Pancreas (tissue), 10 donors: ENCODE measurements at regions not wholly inside any gene's neighbourhood (a gene's known extent, or its start where the extent isn't known, plus 50 kb on each side); places are given as distances from the start of the nearest gene placed in this dataset.

Source experiments
- ATAC-seq, 4 donors: fragments of 200-7000 bp; cut with Tn5 transposase; one replicate each; pipeline versions ENCODE4 v1.8.0 to v1.9.1; 2020; ENCODE audit warnings: mild to moderate bottlenecking in 4 of 4, moderate library complexity in 4 of 4
- DNase-seq, 6 donors: peaks; one replicate each; pipeline ENCODE4 v3.0.0-alpha.2; 2020
- FAIRE-seq: peaks from 2 replicates; lab custom pipeline; 2012; peaks lifted over from hg19 to GRCh38; lab: Jason Lieb, UNC
- H3K27ac ChIP-seq, 4 donors: fragments of 200-600 bp; sonication (generic); 1 replicate in 3 of 4; 2 replicates in 1 of 4; pipeline versions ENCODE4 v1.5.0 to v1.8.0; 2020
- H3K27me3 ChIP-seq, 4 donors: fragments of 200-600 bp; one replicate each; pipeline ENCODE4 v1.8.0; 2021
- H3K36me3 ChIP-seq, 3 donors: fragments of 200-600 bp; sonication (generic) in 1 of 3; one replicate each; pipeline versions ENCODE4 v1.5.0 to v1.8.0; 2020 to 2021
- H3K4me1 ChIP-seq, 3 donors: fragments of 200-600 bp; one replicate each; pipeline ENCODE4 v1.8.0; 2021
- H3K4me3 ChIP-seq, 4 donors: fragments of 200-600 bp; sonication (generic) in 2 of 4; one replicate each; pipeline versions ENCODE4 v1.5.0 to v1.8.0; 2020 to 2021
- H3K9me3 ChIP-seq, 4 donors: fragments of 200-600 bp; one replicate each; pipeline ENCODE4 v1.8.0; 2021
- WGBS, 2 donors: extraction: QIAGEN DNeasy Blood & Tissue Kit; methylation state at CpG; one replicate each; pipeline ENCODE4 v1.1.7; 2013; 5-methylcytosine and 5-hydroxymethylcytosine counted together
- intact Hi-C, 3 donors: fragments of 100-400 bp; cut with DNase I; formaldehyde crosslinking; loops; one replicate each; pipeline versions ENCODE4 v1.11.1 to v1.14.2; 2022
- TF ChIP-seq, protein P1 (sequence below), 4 donors: fragments of 200-600 bp; sonication (generic) in 3 of 4; IDR thresholded peaks; one replicate each; pipeline versions ENCODE4 v1.5.0 to v1.8.0; 2021; ENCODE audit warnings: antibody characterized with exemption in 4 of 4
- donor health status: healthy with polysubstance abuse.
- donor health status: DM: no; HTN: no; CAD: no; lungs with moderate emphysema.
- donor health status: DM: no; HTN: no; CAD: no.
- donor health status: control.
- donor health status: control.
- donor health status: Bipolar disorder and iron deficiency.
- donor health status: DM: yes; HTN: yes; CAD: no.
- donor health status: DM: no; HTN: no; CAD: no.
- donor health status: DM: no; HTN: no; CAD: no.
- donor health status: DM: yes; HTN: yes; CAD: no.

DNA sequence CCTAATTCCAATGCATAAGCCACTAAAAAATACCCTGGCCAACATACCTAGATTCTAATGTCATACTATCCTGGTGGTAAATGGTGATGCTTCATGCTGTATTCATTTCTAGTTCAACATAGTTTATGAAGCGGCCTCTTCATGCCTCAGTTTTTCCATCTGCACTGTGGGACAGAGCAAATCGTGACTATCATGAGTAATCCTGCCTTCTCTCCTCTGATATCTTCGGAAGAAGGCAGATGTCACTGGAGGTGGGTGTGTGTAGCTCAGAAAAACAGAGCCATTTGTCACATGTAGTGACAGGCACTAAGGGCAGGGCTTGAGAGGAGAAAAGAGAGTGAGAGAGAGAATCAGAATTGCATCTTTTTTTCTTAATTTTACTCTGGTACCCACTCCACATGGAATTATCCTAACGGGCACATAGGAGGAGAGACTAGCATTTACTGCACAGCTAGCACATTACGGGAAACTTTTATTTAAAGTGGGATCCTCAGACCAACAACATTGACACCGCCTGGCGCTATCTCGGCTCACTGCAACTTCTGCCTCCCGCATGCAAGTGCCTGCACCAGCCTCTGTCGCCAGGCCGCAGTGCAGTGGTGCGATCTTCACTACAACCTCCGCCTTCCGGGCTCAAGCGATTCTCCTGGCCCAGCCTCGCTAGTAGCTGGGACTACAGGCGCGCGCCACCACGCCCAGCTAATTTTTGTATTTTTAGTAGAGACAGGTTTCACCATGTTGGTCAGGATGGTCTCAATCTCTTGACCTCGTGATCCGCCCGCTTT, 78.4 kb upstream of the KCNA3 start:
- H3K27me3 ChIP-seq = peaks cover 0 to 10% (median 0%) of the 10 kb centered on the region in 4 donors
- TF ChIP-seq, protein P1, sequence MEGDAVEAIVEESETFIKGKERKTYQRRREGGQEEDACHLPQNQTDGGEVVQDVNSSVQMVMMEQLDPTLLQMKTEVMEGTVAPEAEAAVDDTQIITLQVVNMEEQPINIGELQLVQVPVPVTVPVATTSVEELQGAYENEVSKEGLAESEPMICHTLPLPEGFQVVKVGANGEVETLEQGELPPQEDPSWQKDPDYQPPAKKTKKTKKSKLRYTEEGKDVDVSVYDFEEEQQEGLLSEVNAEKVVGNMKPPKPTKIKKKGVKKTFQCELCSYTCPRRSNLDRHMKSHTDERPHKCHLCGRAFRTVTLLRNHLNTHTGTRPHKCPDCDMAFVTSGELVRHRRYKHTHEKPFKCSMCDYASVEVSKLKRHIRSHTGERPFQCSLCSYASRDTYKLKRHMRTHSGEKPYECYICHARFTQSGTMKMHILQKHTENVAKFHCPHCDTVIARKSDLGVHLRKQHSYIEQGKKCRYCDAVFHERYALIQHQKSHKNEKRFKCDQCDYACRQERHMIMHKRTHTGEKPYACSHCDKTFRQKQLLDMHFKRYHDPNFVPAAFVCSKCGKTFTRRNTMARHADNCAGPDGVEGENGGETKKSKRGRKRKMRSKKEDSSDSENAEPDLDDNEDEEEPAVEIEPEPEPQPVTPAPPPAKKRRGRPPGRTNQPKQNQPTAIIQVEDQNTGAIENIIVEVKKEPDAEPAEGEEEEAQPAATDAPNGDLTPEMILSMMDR (IDR thresholded peaks at IDR 0.05) = no peak
- no peaks in the 10 kb centered on the region for H3K36me3 ChIP-seq
- WGBS, 2 donors = 78 to 85% methylated on average over 23 of the region's 23 CpGs
- H3K9me3 ChIP-seq = no peaks in the 10 kb centered on the region
- ATAC-seq = no peak
- H3K27ac ChIP-seq = no peak overlapping the region
- FAIRE-seq = no peak
- peak in 1 of 6 donors; percentile 23 for DNase-seq
- H3K4me1 ChIP-seq = no peaks in the 10 kb centered on the region
- H3K4me3 ChIP-seq = no peak overlapping the region
- intact Hi-C loops = no loop called here

DNA sequence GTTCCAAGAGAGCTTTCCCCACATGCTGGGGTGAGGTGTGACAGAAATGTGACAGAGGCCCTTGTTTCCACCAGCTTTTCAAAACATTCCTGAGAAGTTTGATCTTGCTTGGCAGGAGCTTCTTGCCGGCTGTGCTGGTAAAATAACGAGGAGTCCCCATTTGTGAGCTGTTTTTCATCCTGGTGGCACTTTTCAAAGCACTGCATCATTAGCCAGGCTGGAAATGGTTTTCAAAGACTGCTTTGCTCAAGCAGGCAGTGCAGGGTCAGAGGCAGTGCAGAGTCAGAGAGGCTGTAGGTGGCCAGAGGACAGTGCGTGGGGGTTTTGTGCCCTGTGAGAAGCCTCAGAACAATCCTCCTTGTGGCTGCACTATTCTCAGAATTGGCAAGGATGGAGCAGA, 75.8 kb upstream of the KCNA3 start:
- intact Hi-C loops = no loop called here
- Histone ChIP-seq H3K36me3 (no peaks in the 10 kb centered on the region), H3K27ac (no peak overlapping the region), H3K9me3 (no peaks in the 10 kb centered on the region), H3K4me3 (no peak overlapping the region), H3K27me3 (no peaks in the 10 kb centered on the region), H3K4me1 (no peaks in the 10 kb centered on the region)
- ATAC-seq (peak in 2 of 4 donors; percentile 29 to 42), FAIRE-seq (no peak), DNase-seq (no peak)
- WGBS, 2 donors = 20 to 29% methylated on average over 3 of the region's 3 CpGs
- TF ChIP-seq, protein P1 (IDR thresholded peaks at IDR 0.05) = no peak

DNA sequence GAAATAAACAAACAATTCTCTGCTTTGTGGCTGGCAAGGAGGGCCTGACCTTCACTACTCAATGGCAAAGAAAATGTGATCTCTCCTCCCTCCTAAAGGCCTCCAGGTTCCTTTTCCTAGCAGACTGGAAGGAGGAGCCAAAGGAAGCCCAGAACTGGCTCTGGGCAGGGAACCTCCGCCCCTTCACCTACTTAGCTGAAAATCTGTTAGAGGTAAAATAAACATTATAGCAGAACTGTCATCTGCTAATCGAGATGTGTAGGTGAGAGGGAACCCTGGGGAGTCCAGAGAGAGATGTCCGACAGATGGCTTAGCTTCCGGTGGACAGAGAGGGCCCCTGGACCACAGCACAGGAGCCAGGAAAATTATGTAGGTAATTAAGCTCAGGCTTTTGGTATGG, 75.2 kb upstream of the KCNA3 start:
- Histone ChIP-seq H3K9me3 (no peaks in the 10 kb centered on the region), H3K27me3 (no peaks in the 10 kb centered on the region), H3K36me3 (no peaks in the 10 kb centered on the region), H3K4me3 (no peak overlapping the region), H3K4me1 (no peaks in the 10 kb centered on the region), H3K27ac (no peak overlapping the region)
- intact Hi-C loops = no loop called here
- ATAC-seq (peak in 2 of 4 donors; percentile 69 to 82), DNase-seq (no peak), FAIRE-seq (no peak)
- TF ChIP-seq, protein P1 (IDR thresholded peaks at IDR 0.05) = no peak
- WGBS, 2 donors = 32 to 35% methylated on average over 4 of the region's 4 CpGs

DNA sequence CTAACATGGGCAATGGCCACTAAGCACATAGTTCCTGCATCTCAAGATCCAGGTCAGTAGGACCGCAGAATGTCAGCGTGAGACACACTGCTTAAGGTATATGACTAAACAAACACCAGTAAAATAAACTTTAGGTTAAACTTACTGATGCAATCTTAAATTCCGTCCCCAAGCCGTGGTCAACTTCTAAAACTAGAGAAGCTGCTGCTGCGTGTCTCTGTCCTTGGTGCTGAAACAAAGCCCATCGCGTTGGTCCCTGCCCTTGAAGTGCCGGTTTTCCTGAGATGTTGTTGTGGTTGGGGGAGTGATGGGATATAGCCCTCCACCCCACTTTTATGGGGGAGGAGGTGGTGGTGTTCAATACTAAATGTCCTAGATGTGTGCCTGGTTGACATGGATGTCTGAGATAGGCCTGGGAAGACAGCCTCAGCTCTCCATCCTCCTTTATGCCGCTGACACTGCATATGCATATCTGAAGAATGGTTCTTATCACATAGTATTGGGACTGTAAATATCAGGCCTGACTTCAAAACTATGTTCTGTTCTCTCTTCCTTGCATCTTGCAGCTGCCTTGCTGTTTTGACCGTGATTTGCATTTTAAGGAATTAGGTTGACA, 72.0 kb upstream of the KCNA3 start:
- Histone ChIP-seq H3K36me3 (no peaks in the 10 kb centered on the region), H3K27ac (no peak overlapping the region), H3K4me3 (no peak overlapping the region), H3K9me3 (no peaks in the 10 kb centered on the region), H3K27me3 (no peaks in the 10 kb centered on the region), H3K4me1 (no peaks in the 10 kb centered on the region)
- 21 to 24% methylated on average over 10 of the region's 10 CpGs for WGBS, 2 donors
- FAIRE-seq = no peak
- TF ChIP-seq, protein P1 (IDR thresholded peaks at IDR 0.05) = no peak
- intact Hi-C loops = no loop called here
- peak in 5 of 6 donors; percentile 19 to 69 (median 41) for DNase-seq
- ATAC-seq = peak in 3 of 4 donors; percentile 51 to 77 (median 63)

DNA sequence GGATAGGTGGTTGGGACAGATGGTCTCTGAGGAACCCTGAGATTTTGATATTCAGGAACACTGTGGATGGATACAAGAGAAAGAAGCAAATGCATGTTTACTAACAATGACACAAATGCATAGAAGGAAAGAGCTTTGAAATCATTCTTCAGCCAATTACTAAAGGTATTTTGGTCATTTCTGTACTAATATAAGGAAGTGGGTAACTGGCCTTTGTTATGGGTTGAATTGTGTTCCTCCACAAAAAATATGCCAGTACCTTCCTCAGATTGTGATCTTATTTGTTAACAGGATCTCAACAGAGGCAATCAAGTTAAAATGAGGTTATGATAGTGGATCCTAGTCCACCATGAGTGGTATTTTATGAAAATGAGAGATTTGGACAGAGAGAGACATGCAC, 68.7 kb upstream of the KCNA3 start:
- Histone ChIP-seq H3K27me3 (no peaks in the 10 kb centered on the region), H3K27ac (no peak overlapping the region), H3K4me3 (no peak overlapping the region), H3K4me1 (no peaks in the 10 kb centered on the region), H3K36me3 (no peaks in the 10 kb centered on the region), H3K9me3 (no peaks in the 10 kb centered on the region)
- DNase-seq = no peak
- intact Hi-C loops = no loop called here
- ATAC-seq = no peak
- TF ChIP-seq, protein P1 (IDR thresholded peaks at IDR 0.05) = no peak
- FAIRE-seq = no peak
